22Rv1 (cell line): ENCODE measurements at regions not wholly inside any gene's neighbourhood (a gene's known extent, or its start where the extent isn't known, plus 50 kb on each side); places are given as distances from the start of the nearest gene placed in this dataset.

Source experiments
- H3K27ac ChIP-seq: fragments of 450-650 bp; 2 replicates; pipeline ENCODE4 v1.5.1; 2017
- ZFX ChIP-seq: fragments of 450-650 bp; IDR thresholded peaks from 2 replicates; pipeline ENCODE4 v1.6.1; 2017; ENCODE audit warnings: antibody characterized with exemption, borderline replicate concordance
- TF ChIP-seq, protein P1 (sequence below): fragments of 450-650 bp; IDR thresholded peaks from 2 replicates; pipeline ENCODE4 v1.5.1; 2017; ENCODE audit warnings: mild to moderate bottlenecking

DNA sequence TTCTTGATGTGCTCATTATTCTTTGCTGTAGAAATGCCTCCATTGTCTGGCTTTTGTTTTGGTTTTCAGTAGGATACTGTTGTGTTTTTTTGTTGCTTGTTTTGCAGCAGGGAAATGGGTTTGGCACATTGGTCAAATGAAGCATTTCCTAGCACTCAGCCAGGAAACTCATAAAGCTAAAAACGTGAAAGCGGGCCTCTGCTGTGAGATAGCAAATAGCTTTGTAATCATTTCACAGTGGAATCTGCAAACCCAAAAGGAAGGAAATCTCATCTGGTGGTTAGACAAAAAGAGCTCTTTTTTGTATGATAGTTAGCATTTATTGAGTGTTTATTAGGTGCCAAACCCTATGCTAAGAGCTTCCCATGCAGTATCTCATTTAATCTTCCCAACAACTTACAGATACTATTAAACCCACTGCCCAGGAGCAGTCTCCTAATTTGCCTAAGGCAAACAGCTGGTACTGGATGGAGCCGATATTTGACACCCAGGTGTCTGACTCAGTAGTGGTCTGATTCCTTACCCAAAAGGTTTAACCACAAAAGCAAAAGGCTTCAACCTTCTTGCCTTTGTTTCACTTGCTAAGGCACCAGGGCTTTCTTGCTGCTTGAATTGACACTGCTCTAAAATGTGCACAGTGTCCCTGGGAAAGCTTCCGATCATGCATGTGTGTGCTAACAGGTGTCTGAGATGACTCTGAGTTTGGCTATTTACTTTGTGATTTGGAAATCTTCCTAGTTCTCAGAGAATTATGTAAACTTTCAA is 527.9 kb upstream of the MDFIC2 start:
- no peak overlapping the region for H3K27ac ChIP-seq
- no peak for TF ChIP-seq ZFX
- TF ChIP-seq, protein P1, sequence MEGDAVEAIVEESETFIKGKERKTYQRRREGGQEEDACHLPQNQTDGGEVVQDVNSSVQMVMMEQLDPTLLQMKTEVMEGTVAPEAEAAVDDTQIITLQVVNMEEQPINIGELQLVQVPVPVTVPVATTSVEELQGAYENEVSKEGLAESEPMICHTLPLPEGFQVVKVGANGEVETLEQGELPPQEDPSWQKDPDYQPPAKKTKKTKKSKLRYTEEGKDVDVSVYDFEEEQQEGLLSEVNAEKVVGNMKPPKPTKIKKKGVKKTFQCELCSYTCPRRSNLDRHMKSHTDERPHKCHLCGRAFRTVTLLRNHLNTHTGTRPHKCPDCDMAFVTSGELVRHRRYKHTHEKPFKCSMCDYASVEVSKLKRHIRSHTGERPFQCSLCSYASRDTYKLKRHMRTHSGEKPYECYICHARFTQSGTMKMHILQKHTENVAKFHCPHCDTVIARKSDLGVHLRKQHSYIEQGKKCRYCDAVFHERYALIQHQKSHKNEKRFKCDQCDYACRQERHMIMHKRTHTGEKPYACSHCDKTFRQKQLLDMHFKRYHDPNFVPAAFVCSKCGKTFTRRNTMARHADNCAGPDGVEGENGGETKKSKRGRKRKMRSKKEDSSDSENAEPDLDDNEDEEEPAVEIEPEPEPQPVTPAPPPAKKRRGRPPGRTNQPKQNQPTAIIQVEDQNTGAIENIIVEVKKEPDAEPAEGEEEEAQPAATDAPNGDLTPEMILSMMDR = no peak

DNA sequence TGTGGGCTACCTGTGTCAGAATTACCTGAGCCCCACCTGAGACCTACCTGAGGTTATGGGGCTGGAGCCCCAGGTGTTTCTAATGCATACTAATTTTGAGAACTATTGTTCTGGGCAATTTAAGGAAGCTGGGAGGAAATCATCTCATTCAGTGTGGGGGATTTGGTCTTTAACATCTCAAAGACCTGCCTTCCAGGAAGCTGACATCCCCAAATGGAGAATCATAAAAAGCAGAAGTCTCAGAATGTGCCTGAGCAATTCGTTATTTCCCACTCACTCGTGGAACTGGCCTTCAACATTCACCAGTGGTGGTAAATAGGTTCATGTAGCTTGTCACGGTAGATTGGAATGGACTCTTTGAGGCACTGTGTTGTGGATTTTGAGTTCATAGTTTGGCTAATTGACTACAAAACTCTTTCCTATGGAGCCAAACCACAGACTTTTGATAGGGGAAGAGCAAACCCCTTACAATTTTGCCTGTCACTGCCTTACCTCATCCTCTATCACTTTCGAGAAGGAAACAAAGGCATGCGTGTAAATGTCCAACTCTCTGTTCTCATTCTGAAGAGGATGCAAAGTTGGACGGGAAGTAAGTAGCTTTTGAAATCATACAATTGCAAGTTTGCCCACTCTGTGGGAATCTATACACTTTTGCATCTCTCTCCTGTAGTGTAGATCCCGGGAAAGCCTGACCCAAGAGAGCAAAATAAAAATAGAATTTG is 521.0 kb upstream of the MDFIC2 start:
- H3K27ac ChIP-seq = no peak overlapping the region
- no peak for TF ChIP-seq ZFX
- TF ChIP-seq, protein P1 = no peak

DNA sequence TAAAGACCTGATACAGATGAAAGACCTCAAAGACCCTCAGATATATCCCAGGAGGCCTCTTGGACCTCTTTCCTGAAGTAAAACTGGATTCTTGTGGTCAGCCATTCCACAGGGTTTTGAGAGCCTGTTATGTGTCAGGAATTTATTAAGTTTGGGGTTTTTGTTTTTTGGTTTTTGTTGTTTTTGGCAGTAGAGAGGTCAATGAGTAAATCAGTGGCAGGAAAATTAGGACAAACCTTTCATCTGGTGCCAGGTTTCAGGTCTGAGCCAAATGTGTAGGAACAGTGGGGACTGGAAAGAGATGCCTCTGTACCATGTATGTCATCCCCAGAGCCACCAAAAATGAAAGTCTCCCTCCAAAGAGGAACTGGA is 520.4 kb upstream of the MDFIC2 start:
- TF ChIP-seq, protein P1 = no peak
- no peak overlapping the region for H3K27ac ChIP-seq

DNA sequence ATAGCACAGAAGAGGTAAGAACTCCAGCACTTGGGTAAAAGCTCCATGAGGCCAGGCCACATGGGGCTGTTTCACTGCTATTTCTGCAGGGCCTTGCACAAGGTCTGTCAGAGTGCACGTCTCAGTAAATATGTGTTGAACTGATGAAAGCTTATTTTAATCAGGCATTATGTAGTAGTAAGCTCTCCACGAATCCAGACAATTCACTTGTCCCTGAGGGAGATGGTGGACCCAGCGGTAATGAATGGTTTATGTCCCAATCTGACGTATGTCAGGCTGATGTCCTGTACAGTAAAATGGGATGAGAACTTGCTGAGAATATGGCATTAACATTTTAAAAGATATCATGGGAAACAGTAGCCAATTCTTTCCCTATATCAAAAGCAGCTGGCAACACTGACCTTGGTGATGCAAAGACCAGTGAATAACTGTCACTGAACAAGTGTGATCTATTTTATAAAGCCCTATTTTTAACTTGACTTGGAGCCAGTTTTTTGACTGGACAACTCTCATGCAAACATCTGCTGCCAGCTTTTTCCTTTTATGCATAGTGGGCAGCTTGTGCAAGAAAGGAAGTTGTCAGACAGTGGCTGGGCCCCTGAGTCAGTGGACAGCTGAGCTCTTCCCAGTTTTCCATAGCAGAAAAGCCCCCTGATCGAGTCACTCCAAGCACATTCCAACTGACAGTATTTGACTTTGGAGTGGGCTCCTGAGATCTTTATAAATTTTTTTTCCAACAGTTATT is 519.8 kb upstream of the MDFIC2 start:
- no peak for TF ChIP-seq ZFX
- TF ChIP-seq, protein P1 = no peak
- H3K27ac ChIP-seq = no peak overlapping the region

DNA sequence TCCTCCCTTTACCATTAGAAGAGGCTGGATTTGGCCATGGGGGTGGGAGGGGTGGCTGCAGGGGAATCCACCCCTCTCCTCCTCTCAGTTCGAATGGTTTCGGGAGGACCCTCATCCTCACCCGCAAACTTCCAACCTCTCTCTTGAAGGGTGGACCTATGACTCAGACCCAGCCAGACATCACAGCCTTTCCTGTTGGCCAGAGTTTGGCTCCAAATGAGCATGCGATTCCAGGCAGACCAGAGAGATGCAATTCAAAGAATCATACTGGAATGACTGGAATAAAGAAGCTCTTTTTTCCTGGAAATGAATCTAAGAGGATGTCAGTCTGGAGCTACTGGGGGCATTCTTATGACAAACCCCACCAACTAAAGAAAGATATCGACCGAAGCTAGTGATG is 516.7 kb upstream of the MDFIC2 start:
- H3K27ac ChIP-seq = no peak overlapping the region
- TF ChIP-seq, protein P1 = no peak
- TF ChIP-seq ZFX = no peak

DNA sequence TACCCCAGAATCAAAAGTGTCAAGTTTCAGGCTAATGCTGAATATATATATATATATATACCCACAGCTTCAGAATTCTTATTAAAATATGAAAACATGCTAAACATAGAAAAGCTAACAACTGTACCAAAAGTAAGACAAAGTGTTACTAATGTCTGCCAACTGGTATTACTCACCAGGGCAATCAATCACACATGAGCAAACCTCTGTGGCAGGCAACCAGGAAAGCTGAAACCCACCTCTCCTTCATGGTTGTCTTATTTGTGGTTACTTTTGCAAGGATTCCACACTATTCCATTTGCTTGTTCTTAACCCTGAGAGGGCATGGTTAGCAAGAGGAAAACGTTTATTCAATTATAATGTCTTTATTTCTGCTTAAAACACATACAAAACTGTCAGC is 512.3 kb upstream of the MDFIC2 start:
- no peak overlapping the region for H3K27ac ChIP-seq
- TF ChIP-seq, protein P1 = no peak
- no peak for TF ChIP-seq ZFX

DNA sequence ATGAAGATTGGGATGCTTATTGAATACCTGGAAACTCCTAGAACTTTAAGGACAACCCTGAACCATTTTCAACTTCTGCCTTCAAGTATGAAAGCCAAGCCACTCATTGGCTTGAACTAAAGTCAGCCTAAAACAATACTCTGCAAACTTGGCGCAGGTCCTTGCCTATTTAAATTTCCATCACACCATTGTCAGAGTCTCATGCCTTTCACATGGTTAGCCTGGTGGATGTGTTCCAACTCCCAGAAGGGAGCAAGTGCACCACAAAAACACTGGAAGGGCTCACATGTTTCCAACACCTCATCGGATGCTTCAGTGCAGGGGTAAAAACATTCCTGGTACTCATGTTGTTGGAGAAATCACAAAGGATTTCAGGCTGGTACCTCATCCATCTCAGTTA is 511.6 kb upstream of the MDFIC2 start:
- no peak for TF ChIP-seq ZFX
- TF ChIP-seq, protein P1 = no peak
- H3K27ac ChIP-seq = no peak overlapping the region
